ENCODE measurements at regions not wholly inside any gene's neighbourhood (a gene's known extent, or its start where the extent isn't known, plus 50 kb on each side); places are given as distances from the start of the nearest gene placed in this dataset.

DNA sequence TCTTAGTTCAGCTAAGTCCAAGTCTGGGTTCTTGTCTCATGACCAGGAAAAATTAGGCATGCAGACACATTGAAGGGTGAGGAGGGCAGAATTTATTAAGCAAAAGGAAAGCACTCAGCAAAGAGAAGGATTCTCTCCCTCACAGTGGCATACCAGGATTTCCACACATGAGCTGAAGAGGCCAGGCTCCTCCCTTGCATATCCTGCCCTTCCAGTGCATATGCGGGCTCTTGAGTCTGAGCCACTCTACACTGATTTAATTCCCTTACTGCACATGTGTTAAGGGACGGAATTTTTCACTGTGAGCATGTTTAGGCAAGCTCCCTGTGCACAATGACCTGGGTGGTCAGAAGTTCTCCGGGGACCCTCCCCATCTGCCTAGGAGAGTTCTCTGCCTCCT, 652.7 kb upstream of the POM121L12 start:
- TF ChIP-seq, protein P1, sequence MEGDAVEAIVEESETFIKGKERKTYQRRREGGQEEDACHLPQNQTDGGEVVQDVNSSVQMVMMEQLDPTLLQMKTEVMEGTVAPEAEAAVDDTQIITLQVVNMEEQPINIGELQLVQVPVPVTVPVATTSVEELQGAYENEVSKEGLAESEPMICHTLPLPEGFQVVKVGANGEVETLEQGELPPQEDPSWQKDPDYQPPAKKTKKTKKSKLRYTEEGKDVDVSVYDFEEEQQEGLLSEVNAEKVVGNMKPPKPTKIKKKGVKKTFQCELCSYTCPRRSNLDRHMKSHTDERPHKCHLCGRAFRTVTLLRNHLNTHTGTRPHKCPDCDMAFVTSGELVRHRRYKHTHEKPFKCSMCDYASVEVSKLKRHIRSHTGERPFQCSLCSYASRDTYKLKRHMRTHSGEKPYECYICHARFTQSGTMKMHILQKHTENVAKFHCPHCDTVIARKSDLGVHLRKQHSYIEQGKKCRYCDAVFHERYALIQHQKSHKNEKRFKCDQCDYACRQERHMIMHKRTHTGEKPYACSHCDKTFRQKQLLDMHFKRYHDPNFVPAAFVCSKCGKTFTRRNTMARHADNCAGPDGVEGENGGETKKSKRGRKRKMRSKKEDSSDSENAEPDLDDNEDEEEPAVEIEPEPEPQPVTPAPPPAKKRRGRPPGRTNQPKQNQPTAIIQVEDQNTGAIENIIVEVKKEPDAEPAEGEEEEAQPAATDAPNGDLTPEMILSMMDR (IDR thresholded peaks at IDR 0.05; ENCODE audit: insufficient read depth, low read length, poor library complexity, severe bottlenecking) = no peak
- no peak for TF ChIP-seq EZH2phosphoT487 (conservative IDR thresholded peaks at IDR 0.05; ENCODE audit: low read length)
